Lower leg skin (tissue), 3 donors: ENCODE measurements at regions not wholly inside any gene's neighbourhood (a gene's known extent, or its start where the extent isn't known, plus 50 kb on each side); places are given as distances from the start of the nearest gene placed in this dataset.

Experiments used
- POLR2A ChIP-seq, 2 donors: fragments of 450-650 bp; IDR thresholded peaks; one replicate each; pipeline ENCODE4 v1.6.1; 2016 to 2017; ENCODE audit warnings: antibody characterized with exemption in 2 of 2, mild to moderate bottlenecking in 1 of 2, moderate library complexity in 1 of 2
- TF ChIP-seq, protein P1 (sequence below), 3 donors: fragments of 450-650 bp; IDR thresholded peaks; one replicate each; pipeline ENCODE4 v1.5.1; 2016; ENCODE audit warnings: antibody characterized with exemption in 3 of 3, mild to moderate bottlenecking in 3 of 3, moderate library complexity in 2 of 3

DNA sequence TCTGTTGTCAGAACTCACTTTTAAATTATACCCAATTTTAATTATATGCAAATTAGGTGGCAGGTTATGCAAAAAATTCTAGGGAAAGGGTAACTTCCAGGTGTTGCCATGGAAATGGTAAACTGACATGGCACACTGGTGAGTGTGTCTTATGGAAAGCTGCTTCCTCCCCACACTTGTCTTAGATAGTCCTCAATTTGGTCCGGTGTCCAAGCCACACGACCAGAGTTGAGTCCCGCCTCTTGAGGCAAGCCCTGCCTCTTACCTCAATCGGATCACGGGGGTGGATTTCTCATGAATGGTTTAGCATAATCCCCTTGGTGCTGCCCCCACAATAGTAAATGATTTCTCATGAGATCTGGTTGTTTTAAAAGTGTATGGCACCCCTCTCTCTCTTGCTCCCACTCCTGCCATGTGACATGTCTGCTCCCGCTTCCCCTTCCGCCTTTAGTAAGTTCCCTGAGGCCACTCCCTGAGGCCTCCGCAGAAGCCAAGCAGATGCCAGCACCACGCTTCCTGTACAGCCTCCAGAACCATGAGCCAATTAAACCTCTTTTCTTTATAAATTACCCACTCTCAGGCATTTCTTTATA is 74.9 kb downstream of the MATN1 start:
- TF ChIP-seq, protein P1, sequence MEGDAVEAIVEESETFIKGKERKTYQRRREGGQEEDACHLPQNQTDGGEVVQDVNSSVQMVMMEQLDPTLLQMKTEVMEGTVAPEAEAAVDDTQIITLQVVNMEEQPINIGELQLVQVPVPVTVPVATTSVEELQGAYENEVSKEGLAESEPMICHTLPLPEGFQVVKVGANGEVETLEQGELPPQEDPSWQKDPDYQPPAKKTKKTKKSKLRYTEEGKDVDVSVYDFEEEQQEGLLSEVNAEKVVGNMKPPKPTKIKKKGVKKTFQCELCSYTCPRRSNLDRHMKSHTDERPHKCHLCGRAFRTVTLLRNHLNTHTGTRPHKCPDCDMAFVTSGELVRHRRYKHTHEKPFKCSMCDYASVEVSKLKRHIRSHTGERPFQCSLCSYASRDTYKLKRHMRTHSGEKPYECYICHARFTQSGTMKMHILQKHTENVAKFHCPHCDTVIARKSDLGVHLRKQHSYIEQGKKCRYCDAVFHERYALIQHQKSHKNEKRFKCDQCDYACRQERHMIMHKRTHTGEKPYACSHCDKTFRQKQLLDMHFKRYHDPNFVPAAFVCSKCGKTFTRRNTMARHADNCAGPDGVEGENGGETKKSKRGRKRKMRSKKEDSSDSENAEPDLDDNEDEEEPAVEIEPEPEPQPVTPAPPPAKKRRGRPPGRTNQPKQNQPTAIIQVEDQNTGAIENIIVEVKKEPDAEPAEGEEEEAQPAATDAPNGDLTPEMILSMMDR (IDR thresholded peaks at IDR 0.05), result no peak
- no peak for TF ChIP-seq POLR2A (IDR thresholded peaks at IDR 0.05)
